ENCODE measurements at regions not wholly inside any gene's neighbourhood (a gene's known extent, or its start where the extent isn't known, plus 50 kb on each side); places are given as distances from the start of the nearest gene placed in this dataset.

DNA sequence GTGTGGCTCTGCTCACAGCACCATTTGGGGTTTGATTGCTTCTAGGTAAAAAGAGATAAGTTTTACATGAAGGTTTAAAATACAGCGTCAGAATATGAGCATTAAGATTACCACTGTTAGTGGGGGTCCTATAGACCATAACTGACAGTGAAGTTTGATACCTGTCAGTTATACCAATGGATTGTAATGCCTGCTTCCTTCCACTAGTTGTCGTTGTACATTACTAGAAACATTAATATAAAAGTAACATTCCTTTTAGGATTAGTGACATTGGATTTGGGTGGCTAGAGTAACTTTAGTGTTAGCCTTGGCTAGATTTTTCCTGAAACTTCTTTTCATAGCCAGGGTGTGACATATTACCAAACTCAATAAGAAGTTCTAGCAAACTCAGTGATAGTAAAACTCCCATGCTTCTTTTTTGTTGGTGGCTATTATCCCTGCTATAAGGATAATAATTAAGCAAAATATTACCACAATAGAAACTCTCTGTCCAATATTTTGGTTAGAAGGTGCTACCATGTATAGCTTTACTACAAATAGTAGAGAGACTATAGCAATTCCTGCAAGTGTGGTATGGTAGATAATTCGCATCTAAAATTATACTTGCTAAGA is 57.1 kb downstream of the FAM181B start:
- H3K36me3 ChIP-seq, result no peaks in the 10 kb centered on the region
- intact Hi-C loops (cut with DNase I), result no loop called here
- no peak for DNase-seq
- H3K27me3 ChIP-seq, result no peaks in the 10 kb centered on the region
- no peak overlapping the region for H3K4me3 ChIP-seq
- no peaks in the 10 kb centered on the region for H3K4me1 ChIP-seq
- no peaks in the 10 kb centered on the region for H3K9me3 ChIP-seq
- no peak for TF ChIP-seq POLR2A (IDR thresholded peaks at IDR 0.05)
- TF ChIP-seq, protein P1, sequence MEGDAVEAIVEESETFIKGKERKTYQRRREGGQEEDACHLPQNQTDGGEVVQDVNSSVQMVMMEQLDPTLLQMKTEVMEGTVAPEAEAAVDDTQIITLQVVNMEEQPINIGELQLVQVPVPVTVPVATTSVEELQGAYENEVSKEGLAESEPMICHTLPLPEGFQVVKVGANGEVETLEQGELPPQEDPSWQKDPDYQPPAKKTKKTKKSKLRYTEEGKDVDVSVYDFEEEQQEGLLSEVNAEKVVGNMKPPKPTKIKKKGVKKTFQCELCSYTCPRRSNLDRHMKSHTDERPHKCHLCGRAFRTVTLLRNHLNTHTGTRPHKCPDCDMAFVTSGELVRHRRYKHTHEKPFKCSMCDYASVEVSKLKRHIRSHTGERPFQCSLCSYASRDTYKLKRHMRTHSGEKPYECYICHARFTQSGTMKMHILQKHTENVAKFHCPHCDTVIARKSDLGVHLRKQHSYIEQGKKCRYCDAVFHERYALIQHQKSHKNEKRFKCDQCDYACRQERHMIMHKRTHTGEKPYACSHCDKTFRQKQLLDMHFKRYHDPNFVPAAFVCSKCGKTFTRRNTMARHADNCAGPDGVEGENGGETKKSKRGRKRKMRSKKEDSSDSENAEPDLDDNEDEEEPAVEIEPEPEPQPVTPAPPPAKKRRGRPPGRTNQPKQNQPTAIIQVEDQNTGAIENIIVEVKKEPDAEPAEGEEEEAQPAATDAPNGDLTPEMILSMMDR (IDR thresholded peaks at IDR 0.05), result peak in 3 of 6 experiments; percentile 18 to 40 (median 21)
- WGBS, 2 donors, result 61 to 66% methylated on average over 2 to 3 of the region's 3 CpGs
- no peak overlapping the region for H3K27ac ChIP-seq

DNA sequence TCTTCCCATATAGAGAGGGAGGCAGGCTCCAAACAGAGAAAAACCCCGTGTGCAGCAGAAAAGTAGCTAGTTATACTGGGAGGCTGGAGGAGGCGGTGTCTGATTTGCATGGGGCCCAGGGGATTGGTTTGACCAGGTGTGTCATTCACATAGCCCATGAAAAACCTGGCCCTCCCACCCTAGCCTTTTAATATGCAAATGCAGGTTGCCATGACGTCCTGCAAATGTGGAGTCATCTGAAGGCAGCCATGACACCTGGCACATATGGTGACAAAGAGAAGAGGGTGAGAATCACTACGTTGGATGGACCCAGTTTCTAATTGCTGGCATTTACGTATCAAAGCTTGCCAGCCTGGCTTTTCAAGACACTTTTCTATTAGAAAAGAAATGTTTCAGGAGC is 57.8 kb downstream of the FAM181B start:
- no peak overlapping the region for H3K4me3 ChIP-seq
- no peaks in the 10 kb centered on the region for H3K27me3 ChIP-seq
- WGBS, 2 donors, result 63 to 64% methylated on average over 5 of the region's 5 CpGs
- H3K4me1 ChIP-seq, result no peaks in the 10 kb centered on the region
- TF ChIP-seq, protein P1 (IDR thresholded peaks at IDR 0.05), result no peak
- no peak for TF ChIP-seq POLR2A (IDR thresholded peaks at IDR 0.05)
- intact Hi-C loops (cut with DNase I), result no loop called here
- no peaks in the 10 kb centered on the region for H3K36me3 ChIP-seq
- DNase-seq, result no peak
- no peaks in the 10 kb centered on the region for H3K9me3 ChIP-seq
- no peak overlapping the region for H3K27ac ChIP-seq

DNA sequence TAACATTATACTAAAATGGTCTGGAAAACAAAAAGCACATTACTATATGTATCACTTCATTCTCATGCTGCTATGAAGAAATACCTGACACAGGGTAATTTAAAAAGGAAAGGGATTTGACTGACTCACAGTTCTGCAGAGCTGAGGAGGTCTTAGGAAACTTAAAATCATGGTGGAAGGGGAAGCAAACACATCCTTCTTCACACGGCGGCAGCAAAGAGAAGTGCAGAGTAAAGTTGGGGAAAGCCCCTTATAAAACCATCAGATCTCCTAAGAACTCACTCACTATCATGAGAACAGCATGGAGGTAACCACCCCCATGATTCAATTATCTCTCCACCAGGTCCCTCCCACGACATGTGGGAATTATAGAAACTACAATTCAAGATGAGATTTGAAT is 60.0 kb downstream of the FAM181B start:
- no peaks in the 10 kb centered on the region for H3K4me1 ChIP-seq
- intact Hi-C loops (cut with DNase I), result no loop called here
- no peak for DNase-seq
- H3K27ac ChIP-seq, result no peak overlapping the region
- no peak for TF ChIP-seq POLR2A (IDR thresholded peaks at IDR 0.05)
- TF ChIP-seq, protein P1 (IDR thresholded peaks at IDR 0.05), result no peak
- H3K27me3 ChIP-seq, result no peaks in the 10 kb centered on the region
- H3K9me3 ChIP-seq, result no peaks in the 10 kb centered on the region
- WGBS, 2 donors, result 60 to 62% methylated on average over 3 of the region's 3 CpGs
- H3K4me3 ChIP-seq, result no peak overlapping the region
- H3K36me3 ChIP-seq, result no peaks in the 10 kb centered on the region

DNA sequence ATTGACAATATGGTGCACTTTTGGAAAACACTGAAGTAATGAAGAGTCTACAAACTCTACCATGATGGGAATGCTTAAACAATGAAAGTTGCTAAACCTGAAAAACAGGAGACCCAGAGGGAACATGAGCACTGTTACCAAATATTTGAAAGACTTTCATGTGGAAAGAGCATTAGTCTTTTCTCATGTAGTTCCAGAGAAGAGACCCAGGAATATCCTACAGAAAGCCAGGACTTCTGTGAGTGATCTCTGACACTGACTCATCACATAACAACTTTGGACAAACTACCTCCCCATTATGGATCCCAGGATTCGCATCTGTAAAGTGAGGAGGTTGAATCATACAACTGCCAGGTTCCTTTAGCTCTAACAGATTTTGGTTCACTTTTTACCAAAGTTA is 62.2 kb downstream of the FAM181B start:
- Histone ChIP-seq H3K27ac (no peak overlapping the region), H3K4me3 (no peak overlapping the region), H3K36me3 (no peaks in the 10 kb centered on the region), H3K4me1 (no peaks in the 10 kb centered on the region), H3K27me3 (no peaks in the 10 kb centered on the region), H3K9me3 (no peaks in the 10 kb centered on the region)
- no peak for DNase-seq
- intact Hi-C loops (cut with DNase I), result no loop called here
- TF ChIP-seq, protein P1 (IDR thresholded peaks at IDR 0.05), result no peak
- TF ChIP-seq POLR2A (IDR thresholded peaks at IDR 0.05), result no peak
- WGBS, 2 donors, result 50 to 81% methylated on average over 1 of the region's 1 CpG

DNA sequence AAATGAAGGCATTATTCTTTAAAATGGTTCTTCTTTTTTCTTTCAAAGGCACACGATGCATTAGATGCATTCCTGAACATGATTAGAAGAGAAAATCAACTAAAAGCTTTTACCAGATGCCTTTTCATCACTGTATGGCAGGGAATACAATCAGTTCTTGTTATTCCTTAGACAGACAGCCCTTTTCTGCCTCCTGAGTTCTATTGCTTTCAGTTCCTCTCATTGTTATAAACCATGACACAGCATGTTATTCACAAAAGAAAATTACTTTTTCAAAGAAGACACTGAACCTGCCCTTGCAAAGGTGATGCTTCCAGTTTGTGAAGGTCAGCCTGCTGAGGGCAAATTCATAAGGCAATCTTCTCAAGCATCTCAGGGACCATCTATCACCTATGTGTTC is 70.1 kb downstream of the FAM181B start:
- TF ChIP-seq, protein P1 (IDR thresholded peaks at IDR 0.05), result no peak
- no peak for TF ChIP-seq POLR2A (IDR thresholded peaks at IDR 0.05)
- Histone ChIP-seq H3K4me1 (no peaks in the 10 kb centered on the region), H3K27ac (no peak overlapping the region), H3K36me3 (no peaks in the 10 kb centered on the region), H3K27me3 (no peaks in the 10 kb centered on the region), H3K4me3 (no peak overlapping the region), H3K9me3 (no peaks in the 10 kb centered on the region)
- intact Hi-C loops (cut with DNase I), result no loop called here
- no peak for DNase-seq
- WGBS, 2 donors, result 35 to 55% methylated on average over 1 of the region's 1 CpG
